ENCODE measurements at regions not wholly inside any gene's neighbourhood (a gene's known extent, or its start where the extent isn't known, plus 50 kb on each side); places are given as distances from the start of the nearest gene placed in this dataset.

DNA sequence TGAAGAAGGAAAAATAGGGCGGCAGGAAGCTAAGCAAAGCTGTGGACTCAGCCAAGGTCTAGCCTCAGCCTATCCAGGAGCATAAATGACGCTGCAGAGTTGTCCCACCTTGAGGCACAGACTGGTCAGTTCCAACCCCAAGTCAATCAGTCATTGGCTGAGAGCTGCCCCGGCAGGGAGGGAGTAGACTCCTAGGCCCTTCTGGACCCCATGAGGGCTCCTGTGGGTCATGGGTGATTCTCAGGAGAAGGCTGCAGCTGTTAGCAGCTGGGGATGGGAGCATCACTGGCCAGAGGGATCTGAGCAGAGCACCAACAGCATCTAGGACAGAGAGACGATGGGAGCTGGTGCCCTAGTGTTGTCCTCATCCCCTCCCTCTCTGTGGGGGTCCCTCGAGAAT is 51.8 kb upstream of the ESRRB start:
- no peaks in the 10 kb centered on the region for H3K9me3 ChIP-seq (ENCODE audit: control extremely low read depth in 1 of 3, control insufficient read depth in 2 of 3, insufficient read depth in 1 of 3, low read length in 2 of 3)
- no peak for ATAC-seq (ENCODE audit: low read depth)
- ChIA-PET CTCF (no interaction called here), POLR2A (no interaction called here)
- intact Hi-C loops (cut with micrococcal nuclease) = no loop called here
- no peak overlapping the region for H3K4me3 ChIP-seq (ENCODE audit: control extremely low read depth in 1 of 5, extremely low read depth in 1 of 5, insufficient read depth in 1 of 5, low read depth in 2 of 5, low read length in 4 of 5)
- H4K20me1 ChIP-seq (ENCODE audit: control insufficient read depth, insufficient read depth, low read length, poor library complexity, severe bottlenecking) = no peaks in the 10 kb centered on the region
- Mint-ChIP-seq H3K4me1 (no peaks in the 10 kb centered on the region), H3K4me3 (no peak overlapping the region), H3K27me3 (peaks cover 47% of the 10 kb centered on the region), H3K9me3 (ENCODE audit: insufficient read depth) (no peaks in the 10 kb centered on the region), H3K27ac (no peak overlapping the region)
- no peak overlapping the region for H3K27ac ChIP-seq (ENCODE audit: low read length in 2 of 2)
- 89% methylated on average over 5 of the region's 5 CpGs for WGBS (ENCODE audit: insufficient coverage)
- no peak overlapping the region for H3K4me2 ChIP-seq (replicated peaks; ENCODE audit: low read depth, low read length, poor library complexity, severe bottlenecking)
- H3K27me3 ChIP-seq (replicated peaks in 1 of 4; ENCODE audit: control extremely low read depth in 1 of 4, control insufficient read depth in 3 of 4, insufficient read depth in 4 of 4, low read length in 3 of 4) = peaks cover 0 to 9% (median 2%) of the 10 kb centered on the region in 4 experiments
- no peak for DNase-seq
- H3K4me1 ChIP-seq (ENCODE audit: control insufficient read depth in 2 of 2, insufficient read depth in 2 of 2, low read length in 2 of 2) = no peaks in the 10 kb centered on the region
- no peaks in the 10 kb centered on the region for H3K79me2 ChIP-seq (ENCODE audit: control insufficient read depth, insufficient read depth, low read length)
- H3K36me3 ChIP-seq (replicated peaks in 1 of 2; ENCODE audit: control extremely low read depth in 1 of 2, control insufficient read depth in 1 of 2, extremely low read depth in 1 of 2, insufficient read depth in 2 of 2, low read length in 1 of 2) = no peaks in the 10 kb centered on the region
- no peak overlapping the region for H2AFZ ChIP-seq (ENCODE audit: insufficient read depth, low read depth, low read length, poor library complexity, severe bottlenecking)
- TF ChIP-seq, protein P1, sequence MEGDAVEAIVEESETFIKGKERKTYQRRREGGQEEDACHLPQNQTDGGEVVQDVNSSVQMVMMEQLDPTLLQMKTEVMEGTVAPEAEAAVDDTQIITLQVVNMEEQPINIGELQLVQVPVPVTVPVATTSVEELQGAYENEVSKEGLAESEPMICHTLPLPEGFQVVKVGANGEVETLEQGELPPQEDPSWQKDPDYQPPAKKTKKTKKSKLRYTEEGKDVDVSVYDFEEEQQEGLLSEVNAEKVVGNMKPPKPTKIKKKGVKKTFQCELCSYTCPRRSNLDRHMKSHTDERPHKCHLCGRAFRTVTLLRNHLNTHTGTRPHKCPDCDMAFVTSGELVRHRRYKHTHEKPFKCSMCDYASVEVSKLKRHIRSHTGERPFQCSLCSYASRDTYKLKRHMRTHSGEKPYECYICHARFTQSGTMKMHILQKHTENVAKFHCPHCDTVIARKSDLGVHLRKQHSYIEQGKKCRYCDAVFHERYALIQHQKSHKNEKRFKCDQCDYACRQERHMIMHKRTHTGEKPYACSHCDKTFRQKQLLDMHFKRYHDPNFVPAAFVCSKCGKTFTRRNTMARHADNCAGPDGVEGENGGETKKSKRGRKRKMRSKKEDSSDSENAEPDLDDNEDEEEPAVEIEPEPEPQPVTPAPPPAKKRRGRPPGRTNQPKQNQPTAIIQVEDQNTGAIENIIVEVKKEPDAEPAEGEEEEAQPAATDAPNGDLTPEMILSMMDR (IDR thresholded peaks at IDR 0.05) = no peak
- TF ChIP-seq EZH2 (IDR thresholded peaks at IDR 0.05; ENCODE audit: borderline replicate concordance, insufficient read depth, low read depth, low read length, poor library complexity, severe bottlenecking) = no peak
- H3K9ac ChIP-seq (ENCODE audit: low read length) = no peak overlapping the region
